ENCODE measurements at regions not wholly inside any gene's neighbourhood (a gene's known extent, or its start where the extent isn't known, plus 50 kb on each side); places are given as distances from the start of the nearest gene placed in this dataset.
"Not testable (repeated sequence)": the region's sequence is repeated elsewhere in the genome, so short reads cannot be mapped to it uniquely, and the experiment has no call there.

DNA sequence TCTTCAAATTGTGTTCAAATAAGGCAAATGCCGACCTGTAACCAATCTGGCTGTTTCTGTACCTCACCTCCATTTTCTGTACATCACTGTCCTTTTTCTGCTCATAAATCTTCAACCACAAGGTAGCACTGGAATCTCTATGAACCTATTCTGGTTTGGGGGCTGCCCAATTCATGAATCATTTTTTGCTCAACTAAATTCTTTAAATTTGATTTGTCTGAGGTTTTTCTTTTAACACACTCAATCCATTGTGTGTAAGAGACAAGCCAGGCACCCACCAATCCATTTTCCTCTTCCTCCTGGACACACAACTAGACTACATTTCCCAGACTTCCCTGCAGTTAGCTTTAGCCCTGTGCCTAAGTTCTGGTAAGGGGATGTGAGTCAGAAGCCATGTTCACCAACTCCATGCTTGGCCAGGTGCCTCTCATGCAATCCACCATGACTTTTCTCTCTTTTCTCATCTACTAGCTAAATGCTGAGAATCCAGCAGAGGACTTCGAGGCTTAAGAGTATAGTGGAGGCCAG, 193.2 kb upstream of the KLF3 start:
- no peak for DNase-seq (ENCODE audit: low spot score)

GRCh38 chr4:38482696-38483095, 181.3 kb upstream of the KLF3 start:
- no peak for DNase-seq (ENCODE audit: low spot score)

DNA sequence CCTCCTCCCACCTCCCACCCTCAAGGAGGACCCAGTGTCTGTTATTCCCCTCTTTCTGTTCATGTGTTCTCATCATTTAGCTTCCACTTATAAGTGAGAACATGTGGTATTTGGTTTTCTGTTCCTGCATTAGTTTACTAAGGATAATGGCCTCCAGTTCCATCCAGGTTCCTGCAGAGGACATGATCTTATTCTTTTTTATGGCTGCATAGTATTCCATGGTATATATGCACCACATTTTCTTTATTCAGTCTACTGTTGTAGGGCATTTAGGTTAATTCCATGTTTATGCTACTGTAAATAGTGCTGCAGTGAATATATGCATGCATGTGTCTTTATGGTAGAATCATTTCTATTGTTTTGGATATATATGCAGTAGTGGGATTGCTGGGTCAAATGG, 180.4 kb upstream of the KLF3 start:
- DNase-seq (ENCODE audit: low spot score): not testable (repeated sequence)

- DNase-seq (ENCODE audit: low spot score): no peak
These were observed 174.8 kb upstream of the KLF3 start for GRCh38 chr4:38489011-38489861.

DNA sequence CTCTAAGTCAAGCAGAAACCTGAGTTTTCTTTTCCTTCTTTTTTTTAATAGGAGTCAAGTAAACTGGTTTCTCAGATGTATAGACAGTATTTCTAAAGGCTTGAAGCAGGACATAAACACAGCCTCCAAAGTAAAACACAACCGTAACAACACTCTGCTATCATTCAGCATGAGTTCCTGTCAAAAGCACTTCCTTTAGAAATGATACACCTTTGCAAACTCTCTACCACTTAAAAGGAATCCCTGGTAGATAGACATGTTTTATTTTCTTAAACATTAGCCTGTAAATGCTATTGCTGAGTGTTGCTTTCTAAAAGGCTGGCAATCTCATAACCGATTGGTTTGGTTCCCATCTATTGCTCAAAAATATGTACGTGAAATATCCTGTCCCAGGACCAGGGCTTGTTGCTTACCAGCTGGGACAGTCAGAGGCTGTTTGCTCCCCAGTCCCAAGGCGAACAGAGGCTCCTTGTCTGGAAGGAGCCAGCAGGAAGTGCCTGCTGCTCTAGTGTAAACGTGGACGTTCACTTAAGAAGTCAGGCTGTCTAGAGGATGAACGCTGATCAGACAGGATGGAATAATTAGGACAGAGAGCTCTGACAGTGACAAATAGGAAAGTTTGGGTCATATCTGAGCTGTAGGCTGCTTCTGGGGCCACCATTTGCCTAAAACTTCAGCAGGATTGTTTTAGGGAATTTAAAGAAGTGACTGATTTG, 173.9 kb upstream of the KLF3 start:
- peak; percentile 56 for DNase-seq (ENCODE audit: low spot score)

- DNase-seq (ENCODE audit: low spot score): no peak
These were observed 173.1 kb upstream of the KLF3 start for GRCh38 chr4:38490753-38491446.

DNA sequence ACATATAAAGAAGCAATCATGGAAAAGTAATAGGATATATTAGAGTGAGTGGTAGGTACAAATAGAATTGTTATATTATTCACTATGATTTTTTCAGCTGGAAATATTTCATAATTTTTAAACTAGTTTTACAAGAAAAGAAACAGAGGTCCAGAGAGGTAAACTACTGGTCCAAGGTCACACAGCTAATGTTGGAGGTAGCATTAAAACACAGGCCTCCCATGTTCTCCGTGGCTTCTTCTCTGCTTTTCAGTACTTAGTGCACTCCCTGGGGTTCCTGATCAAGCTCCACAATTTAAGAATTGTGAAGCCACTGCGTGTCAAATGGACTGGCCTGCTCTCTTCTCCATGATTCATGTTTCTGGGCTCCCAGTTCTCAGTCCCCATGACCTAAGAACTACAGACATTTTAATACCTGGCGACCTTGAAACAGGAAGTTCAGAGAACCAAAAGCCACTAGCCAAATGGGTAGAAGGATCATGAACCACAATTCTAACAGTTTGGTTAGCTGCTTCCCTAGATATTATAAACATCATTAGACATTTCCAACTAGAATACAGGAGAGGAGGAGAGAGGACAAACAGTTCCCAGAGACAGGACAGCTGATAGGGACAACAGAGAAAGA, 172.0 kb upstream of the KLF3 start:
- no peak for DNase-seq (ENCODE audit: low spot score)

GRCh38 chr4:38493066-38493465, 170.9 kb upstream of the KLF3 start:
- no peak for DNase-seq (ENCODE audit: low spot score)

GRCh38 chr4:38495446-38495845, 168.6 kb upstream of the KLF3 start:
- DNase-seq (ENCODE audit: low spot score): no peak

DNA sequence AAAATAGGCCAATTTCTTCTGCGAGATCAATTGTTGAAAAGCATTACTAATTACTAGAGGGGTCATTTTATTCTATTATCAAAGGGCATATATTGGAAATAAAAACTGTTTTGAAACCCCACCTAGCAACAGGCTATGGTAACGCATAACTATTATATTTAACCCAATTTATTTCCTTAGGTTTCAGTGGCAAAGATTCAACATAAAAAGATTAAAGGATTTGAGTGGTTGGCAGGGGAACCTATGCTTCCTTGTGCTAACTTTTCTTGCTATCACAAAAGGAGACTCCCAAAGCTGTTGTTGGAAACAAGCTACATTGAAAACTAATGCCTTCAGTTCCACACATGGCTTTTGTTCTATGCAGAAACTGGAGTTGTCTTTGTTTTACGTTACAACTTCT, 166.9 kb upstream of the KLF3 start:
- DNase-seq (ENCODE audit: low spot score): peak; percentile 5

- no peak for DNase-seq (ENCODE audit: low spot score)
These were observed 164.9 kb upstream of the KLF3 start for GRCh38 chr4:38499101-38499500.

DNA sequence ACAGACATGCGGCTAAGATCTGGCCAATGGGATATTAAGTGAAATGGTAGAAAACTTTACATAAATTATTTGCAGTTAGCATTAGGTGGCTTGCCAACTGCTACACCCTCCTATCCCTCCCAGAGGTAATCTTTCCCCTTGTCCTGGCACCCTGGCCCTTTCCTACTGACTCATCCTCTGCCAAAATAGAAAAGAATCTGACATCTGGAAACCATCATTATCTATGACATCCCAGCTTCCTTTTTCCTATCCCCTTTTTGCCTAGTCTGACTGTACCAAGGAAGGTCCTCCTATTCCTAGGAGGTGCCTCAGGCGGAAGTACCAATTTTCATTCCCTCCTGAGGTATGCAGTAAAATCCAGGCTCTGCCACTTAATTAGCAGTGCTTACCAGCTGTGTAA, 163.6 kb upstream of the KLF3 start:
- DNase-seq (ENCODE audit: low spot score): no peak

DNA sequence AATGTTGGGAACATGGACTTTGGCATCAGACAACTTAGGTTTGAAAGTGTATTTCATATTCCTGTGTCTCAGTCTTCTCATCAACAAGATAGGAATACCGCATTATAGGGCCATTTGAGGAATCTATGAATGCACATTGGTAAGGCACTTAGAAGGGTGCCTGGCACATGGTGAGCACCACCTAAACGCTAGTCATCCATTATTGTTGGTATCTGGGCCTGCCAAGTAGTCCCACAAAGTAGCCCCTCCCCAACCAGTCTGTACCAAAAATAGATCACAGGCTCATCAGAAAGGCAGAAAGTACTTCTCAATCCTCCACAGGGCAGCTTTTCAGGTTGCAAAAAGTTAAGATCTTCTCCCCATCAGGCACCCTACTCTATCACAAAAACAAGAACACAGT, 162.3 kb upstream of the KLF3 start:
- DNase-seq (ENCODE audit: low spot score): no peak

DNA sequence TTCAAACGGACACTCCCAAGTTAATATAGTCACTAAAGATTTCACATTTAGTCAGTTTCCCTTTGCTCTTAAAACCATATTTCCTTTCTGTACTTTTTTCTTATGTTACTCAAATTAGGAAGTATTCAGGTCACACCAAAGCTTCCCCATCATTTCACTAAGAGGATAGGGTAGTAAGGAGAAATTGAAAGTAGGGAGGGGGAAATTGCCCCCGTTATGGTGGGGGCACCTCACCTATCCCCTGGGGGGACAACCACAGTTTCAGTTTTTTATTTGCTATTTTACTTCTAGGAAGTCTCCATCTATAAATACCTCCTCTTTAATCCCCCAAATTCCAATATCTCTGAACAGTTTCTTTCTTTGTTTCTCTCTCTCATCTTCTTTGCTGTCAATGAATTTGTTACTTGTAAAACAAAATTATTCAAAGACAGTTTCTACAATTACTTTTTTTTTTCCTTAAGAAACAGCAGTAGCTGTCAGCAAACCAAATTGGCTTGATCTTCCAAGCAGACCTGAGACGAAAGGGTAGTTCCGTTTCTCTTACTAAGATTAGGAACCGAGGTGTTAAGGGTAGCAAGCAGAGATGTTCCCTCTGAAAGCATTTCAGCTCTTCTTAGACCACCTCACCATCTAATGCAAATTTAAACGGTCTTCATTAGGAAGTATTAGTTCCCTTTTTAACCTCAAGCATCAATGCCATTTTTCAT, 160.2 kb upstream of the KLF3 start:
- DNase-seq (ENCODE audit: low spot score): no peak

GRCh38 chr4:38504396-38504715, 159.6 kb upstream of the KLF3 start:
- no peak for DNase-seq (ENCODE audit: low spot score)

- no peak for DNase-seq (ENCODE audit: low spot score)
These were observed 154.4 kb upstream of the KLF3 start for GRCh38 chr4:38509551-38509950.

DNA sequence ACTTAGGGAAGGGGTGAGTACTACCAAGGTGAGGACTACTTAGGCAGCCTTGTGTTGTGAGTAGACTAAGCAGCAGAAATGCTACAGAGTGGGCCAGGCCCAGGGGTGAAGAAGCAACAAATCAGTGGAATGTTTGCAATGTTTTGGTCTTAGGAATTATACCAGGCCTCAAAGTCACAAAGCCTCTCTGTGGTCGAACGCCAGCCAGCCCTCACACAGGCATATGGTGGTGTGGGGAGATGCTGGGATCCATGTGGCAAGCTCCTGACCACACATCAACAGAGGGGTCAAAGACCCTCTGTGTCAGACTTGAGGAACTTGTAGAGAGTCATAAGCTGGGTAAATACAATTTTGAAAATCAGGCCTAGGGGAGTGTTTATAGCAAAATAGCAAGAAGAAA, 153.8 kb upstream of the KLF3 start:
- DNase-seq (ENCODE audit: low spot score): no peak

DNA sequence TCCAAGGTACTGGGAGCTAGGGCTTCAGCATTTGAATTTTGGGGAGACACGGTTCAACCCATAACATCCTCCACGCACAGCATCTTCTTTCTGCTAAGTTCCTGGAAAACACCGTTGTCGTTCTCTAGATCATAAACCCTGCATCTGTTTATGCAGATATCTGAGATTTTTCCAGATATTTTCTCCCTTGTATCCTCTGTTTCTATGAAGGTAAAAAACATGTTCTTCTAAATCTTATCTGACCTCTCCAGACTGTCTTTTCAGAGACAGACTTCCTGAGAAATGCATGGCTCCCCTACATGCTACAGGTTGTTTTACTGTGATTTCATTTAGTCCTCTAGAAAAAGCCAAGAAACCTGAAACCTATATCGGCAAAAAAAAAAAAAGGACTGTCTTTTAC, 152.3 kb upstream of the KLF3 start:
- DNase-seq (ENCODE audit: low spot score): no peak

DNA sequence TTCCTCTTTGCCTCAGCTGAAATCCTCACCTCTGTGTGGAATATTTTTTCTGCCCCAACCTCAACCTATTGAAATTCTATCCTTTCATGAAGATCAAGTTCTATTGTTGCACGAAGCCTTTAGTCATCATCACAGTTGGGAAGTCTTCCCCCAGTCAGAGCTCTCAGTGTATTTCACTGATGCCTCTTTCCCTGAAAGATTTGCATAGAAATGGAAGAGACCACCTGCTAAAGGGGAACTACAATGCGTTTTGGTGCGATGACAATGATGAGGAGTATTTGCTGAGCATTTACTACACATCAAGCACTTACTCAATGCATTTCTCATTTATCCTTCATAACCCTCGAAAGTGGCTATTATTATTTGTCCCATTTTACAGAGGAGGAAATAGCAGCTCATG, 151.2 kb upstream of the KLF3 start:
- DNase-seq (ENCODE audit: low spot score): no peak

DNA sequence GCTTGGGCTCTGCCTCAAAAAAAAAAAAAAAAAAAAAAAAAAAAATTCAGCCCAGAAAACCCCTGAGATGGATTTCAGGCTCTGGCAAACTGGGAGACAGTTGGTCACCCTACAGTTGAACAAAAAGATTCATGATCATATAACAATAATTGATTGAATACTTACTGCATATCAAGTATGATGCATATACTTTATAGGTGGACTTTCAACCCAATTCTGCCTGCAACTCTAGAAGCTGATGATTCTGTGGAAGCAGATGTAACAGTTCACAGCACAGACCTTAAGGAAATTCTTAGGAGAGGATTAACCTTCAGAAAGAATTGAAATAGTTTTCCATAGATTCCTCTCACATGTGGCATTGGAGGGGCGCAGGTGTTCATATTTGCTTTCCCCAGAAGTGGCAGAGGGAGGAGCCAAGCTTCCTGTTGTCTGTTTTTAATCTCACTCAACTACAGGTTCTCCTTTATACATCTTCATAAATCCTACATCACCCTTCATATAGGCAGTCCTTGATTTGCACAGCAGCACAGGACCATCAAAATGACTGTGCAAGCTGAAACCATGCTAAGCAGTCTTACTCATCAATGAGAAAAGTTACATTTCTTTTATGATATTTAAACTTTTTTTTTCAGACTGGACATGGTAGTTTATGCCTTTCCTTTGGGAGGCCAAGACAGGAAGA, 149.4 kb upstream of the KLF3 start:
- no peak for DNase-seq (ENCODE audit: low spot score)

DNA sequence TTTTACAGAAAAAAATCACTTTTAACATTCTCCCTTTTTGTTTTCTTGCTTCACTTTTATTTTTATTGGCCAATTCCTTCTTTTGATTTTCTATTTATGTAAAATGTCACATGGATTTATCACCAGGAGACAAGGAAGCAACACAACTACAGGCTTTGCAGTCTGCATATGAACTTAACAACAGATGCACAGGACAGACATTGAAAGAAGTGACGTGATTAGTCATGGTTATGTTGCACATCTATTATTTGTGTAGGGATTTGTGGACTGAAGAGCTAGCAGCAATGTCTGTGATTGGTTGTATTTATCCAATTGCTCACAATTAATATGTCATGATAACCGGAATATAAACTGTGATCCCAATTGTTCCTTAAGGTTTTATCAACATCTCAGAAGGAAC, 147.8 kb upstream of the KLF3 start:
- DNase-seq (ENCODE audit: low spot score): no peak

Data from globus pallidus (tissue), 1 donor.